NCI-H226 (cell line): ENCODE measurements at regions not wholly inside any gene's neighbourhood (a gene's known extent, or its start where the extent isn't known, plus 50 kb on each side); places are given as distances from the start of the nearest gene placed in this dataset.

ENCODE experiments used
- DNase-seq: peaks from one replicate; pipeline ENCODE4 v3.0.0-alpha.2; 2015

DNA sequence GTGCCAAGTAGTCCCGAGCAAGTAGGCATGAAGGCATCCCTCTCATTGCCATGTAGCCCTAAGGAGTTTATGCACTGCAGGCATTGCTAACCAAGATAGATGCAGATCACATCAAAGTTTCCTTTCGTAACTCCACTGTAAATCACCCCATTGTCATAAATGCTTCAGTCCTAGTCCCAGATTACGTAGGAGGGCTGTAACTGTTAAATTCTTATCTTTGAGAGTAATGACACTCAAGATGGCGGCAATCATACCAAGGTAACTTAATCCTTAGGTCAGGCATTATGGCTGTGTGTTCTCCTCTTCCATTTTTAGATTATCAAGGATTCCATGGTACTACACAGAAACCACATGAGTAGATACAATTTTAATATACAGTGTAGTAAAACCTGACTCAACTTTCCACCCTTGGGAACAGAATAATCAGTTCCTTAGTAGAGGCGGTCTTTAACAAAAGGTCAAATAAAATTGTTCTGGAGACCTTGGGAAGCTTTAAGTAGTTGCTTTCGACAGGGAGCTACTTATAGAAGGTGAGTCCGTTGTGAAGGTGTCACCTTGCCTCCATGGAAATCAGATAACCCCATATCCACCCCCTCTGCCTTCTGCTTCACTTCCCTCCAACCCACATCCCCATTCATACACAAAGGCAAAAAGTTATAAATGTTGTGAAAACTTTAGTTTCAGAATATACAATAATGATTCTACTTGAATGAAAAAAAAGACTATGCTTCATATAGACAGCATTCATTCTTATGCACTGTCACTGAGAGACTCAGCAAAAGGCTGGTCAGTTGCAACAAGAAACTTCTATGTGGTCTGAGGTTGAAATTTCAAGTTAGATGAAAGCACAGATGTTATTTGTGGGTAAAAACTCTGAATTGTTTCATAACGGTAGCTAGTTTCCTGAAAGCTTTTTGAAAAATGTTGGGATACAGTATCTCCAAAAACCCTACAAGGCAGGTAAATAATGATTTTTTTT, 64.8 kb upstream of the GALNT5 start:
- DNase-seq: no peak

DNA sequence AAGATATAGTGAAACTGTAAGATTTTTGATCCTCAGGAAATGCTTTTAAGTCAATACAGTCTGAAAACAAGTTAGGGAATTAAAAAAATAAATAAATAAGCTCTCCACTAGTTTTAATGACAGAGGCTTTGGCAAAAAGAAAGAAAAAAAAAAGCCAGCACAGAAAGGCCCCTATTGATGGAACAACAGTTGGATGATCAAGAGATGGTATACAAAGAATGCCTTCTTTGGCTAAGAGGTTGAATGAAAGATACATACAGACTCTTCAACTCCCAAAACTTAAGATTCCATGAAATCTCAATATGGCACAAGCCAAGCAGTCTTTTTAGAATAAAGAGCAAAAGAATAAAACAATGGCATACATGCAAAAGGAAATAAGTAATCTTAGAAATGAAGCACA, 64.0 kb upstream of the GALNT5 start:
- DNase-seq: no peak

DNA sequence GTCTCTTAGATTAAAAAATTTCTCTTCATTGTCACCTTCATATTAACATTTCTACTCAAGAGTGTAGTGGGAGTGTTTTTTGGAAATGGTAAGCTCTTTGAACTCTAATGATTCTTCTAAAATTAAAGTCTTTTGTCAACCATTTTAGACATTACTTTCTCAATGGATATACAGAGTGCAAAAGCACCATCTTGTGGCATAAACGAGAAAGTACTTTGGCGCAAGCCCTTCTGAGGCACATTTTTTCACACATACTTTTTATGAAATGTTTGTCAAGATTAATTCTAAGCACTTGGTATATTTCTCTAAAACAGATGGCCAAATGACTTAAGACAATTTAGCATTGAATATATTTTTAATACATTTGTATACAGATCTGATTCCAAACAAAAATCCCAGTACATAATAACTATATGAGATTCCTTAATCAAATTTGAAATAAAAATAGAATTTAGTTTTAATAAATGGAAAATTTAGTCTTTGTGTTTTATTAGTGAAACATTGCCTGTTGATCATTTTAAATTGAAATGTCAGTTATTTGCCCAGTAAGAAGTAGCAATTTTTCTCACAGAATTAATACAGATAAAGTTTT, 63.3 kb upstream of the GALNT5 start:
- DNase-seq: peak; percentile 35

DNA sequence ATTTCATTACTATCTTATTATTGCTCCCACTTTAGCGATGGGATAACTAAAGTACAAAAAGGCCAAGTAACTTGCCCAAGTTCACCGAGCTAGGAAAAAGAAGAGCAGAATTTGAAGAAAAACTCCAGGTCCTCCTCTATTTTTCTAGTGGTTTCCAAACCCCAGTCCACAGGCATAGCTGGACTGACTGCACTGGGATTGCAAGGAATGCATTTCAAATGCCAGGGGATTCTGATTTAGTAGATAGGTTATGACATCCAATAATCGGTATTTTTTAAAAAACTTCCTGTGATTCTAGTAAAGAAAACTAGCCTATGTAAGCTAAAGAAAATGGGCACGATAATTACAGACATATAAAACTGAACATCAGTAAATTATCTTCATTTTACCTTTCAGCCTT, 62.7 kb upstream of the GALNT5 start:
- no peak for DNase-seq

DNA sequence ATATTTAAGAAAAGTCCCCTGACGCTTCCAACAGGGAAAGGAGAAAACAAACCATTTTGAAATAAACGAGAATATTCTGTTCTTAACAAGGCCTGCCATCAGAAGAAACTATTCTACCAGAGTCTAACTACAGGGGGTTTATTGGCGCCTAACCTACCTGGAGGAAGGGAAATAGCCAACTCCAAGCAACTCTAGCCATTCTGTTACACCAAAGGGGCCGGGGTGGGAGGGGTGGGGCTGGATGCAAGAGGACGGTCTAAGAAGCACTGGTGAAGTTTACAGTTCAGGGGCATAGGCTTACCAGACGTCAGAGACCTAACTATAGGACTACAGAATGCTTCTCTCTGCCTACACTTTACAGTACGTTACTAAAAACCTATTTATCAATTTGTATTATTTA, 60.5 kb upstream of the GALNT5 start:
- DNase-seq: no peak

DNA sequence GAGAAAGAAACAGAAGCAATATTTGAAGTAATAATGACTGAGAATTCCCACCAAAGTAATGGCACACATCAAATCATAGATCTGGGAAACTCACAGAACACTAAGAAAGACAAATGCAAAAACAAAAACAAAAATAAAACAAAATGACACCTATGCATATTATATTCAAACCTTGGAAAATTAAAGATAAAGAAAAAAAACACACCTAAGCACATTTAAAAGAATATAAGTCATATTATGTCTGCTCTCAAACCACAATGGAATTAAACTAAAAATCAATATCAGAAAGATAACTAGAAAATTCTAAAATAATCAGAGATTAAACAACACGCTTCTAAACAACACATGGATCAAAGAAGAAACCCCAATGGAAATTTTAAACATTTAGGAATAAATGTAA, 59.7 kb upstream of the GALNT5 start:
- DNase-seq: no peak

DNA sequence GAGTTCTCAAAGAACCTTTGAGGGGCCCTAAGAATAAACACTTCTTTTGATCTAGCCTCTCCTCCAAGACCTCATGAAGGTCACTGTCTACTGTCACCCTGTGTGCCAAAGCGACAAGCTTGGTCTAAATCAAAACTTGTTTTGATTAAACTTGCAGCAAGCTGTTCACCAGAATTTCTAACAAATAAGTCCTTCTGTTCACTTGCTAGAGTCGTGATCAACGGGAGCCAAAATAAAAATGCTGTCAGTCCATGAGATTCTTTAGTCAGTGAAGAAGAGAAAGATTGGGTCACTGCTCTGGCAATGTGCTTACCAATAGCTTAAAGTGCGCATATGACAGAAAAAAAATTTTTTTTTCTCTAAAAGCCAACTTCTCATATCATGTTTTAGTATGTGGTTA, 53.9 kb upstream of the GALNT5 start:
- DNase-seq: no peak

DNA sequence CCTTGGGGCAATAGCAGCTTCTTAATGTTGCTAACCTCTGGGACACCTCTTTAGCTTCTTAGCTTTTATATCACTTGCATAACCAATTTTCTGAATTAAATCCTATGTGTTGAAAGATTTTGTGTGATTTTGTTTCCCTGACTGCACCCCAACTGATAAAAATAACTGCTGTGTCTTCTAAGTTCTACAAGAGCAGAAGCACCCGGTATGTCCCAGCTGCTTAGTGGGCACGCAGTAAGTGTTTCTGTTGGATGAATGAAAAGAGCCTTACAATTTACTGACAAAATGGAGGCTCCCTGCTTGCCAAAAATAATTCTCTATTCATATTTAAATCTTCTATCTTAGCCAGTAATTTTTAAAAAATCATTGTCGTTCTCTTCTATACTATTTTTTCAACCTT, 53.1 kb upstream of the GALNT5 start:
- no peak for DNase-seq

DNA sequence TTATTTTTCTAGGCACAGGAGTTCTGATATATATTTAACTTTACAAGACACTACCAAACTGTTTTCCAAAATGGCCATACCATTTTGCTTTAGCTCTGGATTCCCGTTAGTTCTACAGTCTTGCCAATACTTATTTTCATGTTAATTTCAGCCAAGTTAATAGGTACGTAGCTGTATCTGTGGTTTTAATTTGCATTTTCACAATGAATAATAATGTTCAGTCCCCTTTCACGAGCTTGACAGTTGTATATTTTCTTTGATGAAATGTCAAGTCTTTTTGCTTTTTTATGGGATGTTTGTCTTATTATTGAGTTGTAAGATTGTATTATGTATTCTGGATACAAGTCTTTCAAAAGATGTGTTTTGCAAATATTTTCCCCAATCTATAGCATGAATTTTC, 50.6 kb upstream of the GALNT5 start:
- no peak for DNase-seq
